NCI-H524 treated with DMSO at 0.1 percent for 48 hours (cell line): ENCODE measurements at regions not wholly inside any gene's neighbourhood (a gene's known extent, or its start where the extent isn't known, plus 50 kb on each side); places are given as distances from the start of the nearest gene placed in this dataset.
"Not testable (repeated sequence)": the region's sequence is repeated elsewhere in the genome, so short reads cannot be mapped to it uniquely, and the experiment has no call there.

Experiments
- DNase-seq: peaks from one replicate; lab custom pipeline; 2025; lab: John Stamatoyannopoulos, UW

GRCh38 chr11:87970762-87971161 lies 204.5 kb downstream of the RAB38 start:
- no peak for DNase-seq

GRCh38 chr11:87967459-87967858 lies 207.8 kb downstream of the RAB38 start:
- no peak for DNase-seq

GRCh38 chr11:87966694-87967093 lies 208.5 kb downstream of the RAB38 start:
- DNase-seq: no peak

GRCh38 chr11:87966216-87966615 lies 209.0 kb downstream of the RAB38 start:
- no peak for DNase-seq

- no peak for DNase-seq
Measured at GRCh38 chr11:87961606-87962005, 213.6 kb downstream of the RAB38 start.

GRCh38 chr11:87957961-87958360 lies 217.3 kb downstream of the RAB38 start:
- DNase-seq: no peak

- DNase-seq: no peak
Measured at GRCh38 chr11:87954476-87954875, 220.8 kb downstream of the RAB38 start.

- no peak for DNase-seq
Measured at GRCh38 chr11:87942786-87943185, 232.5 kb downstream of the RAB38 start.

GRCh38 chr11:87934182-87934581 lies 241.1 kb downstream of the RAB38 start:
- no peak for DNase-seq

GRCh38 chr11:87926250-87926970 lies 248.8 kb downstream of the RAB38 start:
- DNase-seq: no peak

GRCh38 chr11:87924125-87924524 lies 251.1 kb downstream of the RAB38 start:
- DNase-seq: no peak

- no peak for DNase-seq
Measured at GRCh38 chr11:87917111-87917510, 258.1 kb downstream of the RAB38 start.

- DNase-seq: no peak
Measured at GRCh38 chr11:87909178-87909577, 266.1 kb downstream of the RAB38 start.

GRCh38 chr11:87908086-87908485 lies 267.2 kb downstream of the RAB38 start:
- DNase-seq: no peak

- DNase-seq: no peak
Measured at GRCh38 chr11:87903345-87903744, 271.9 kb downstream of the RAB38 start.

- no peak for DNase-seq
Measured at GRCh38 chr11:87901341-87901740, 273.9 kb downstream of the RAB38 start.

GRCh38 chr11:87897921-87898320 lies 277.3 kb downstream of the RAB38 start:
- no peak for DNase-seq

- no peak for DNase-seq
Measured at GRCh38 chr11:87897071-87897470, 278.2 kb downstream of the RAB38 start.

GRCh38 chr11:87894961-87895360 lies 280.3 kb downstream of the RAB38 start:
- no peak for DNase-seq

- DNase-seq: no peak
Measured at GRCh38 chr11:87892291-87892690, 283.0 kb downstream of the RAB38 start.

GRCh38 chr11:87889126-87889525 lies 286.1 kb downstream of the RAB38 start:
- DNase-seq: no peak

GRCh38 chr11:87885084-87885483 lies 290.2 kb downstream of the RAB38 start:
- DNase-seq: not testable (repeated sequence)

GRCh38 chr11:87879118-87879517 lies 296.1 kb downstream of the RAB38 start:
- DNase-seq: no peak

GRCh38 chr11:87878373-87878825 lies 296.8 kb downstream of the RAB38 start:
- DNase-seq: no peak
